H9 (cell line): ENCODE measurements at regions not wholly inside any gene's neighbourhood (a gene's known extent, or its start where the extent isn't known, plus 50 kb on each side); places are given as distances from the start of the nearest gene placed in this dataset.

Experiments
- DNase-seq: peaks from one replicate; pipeline ENCODE4 v3.0.0-alpha.2; 2017
- H2AFZ ChIP-seq: one replicate; pipeline ENCODE4 v1.6.1; 2013; ENCODE audit warnings: mild to moderate bottlenecking, low read length, control low read depth, moderate library complexity
- H2AK5ac ChIP-seq: 2 replicates; pipeline ENCODE4 v1.6.1; 2013; ENCODE audit warnings: low read length, control low read depth, mixed read lengths; ENCODE audit not compliant: insufficient read length
- H2BK120ac ChIP-seq: one replicate; pipeline ENCODE4 v1.6.1; 2013; ENCODE audit warnings: low read depth, mild to moderate bottlenecking, low read length, control low read depth, inconsistent platforms; ENCODE audit not compliant: poor library complexity, severe bottlenecking
- H2BK12ac ChIP-seq: 2 replicates; pipeline ENCODE4 v1.6.1; 2013; ENCODE audit warnings: low read length, control low read depth, mixed read lengths, low read depth; ENCODE audit not compliant: insufficient read length
- H2BK15ac ChIP-seq: 2 replicates; pipeline ENCODE4 v1.6.1; 2013; ENCODE audit warnings: low read depth, low read length, control low read depth
- H2BK20ac ChIP-seq: one replicate; pipeline ENCODE4 v1.6.1; 2013; ENCODE audit warnings: low read depth, mild to moderate bottlenecking, low read length, control low read depth, inconsistent platforms; ENCODE audit not compliant: poor library complexity, severe bottlenecking
- H2BK5ac ChIP-seq: 2 replicates; pipeline ENCODE4 v1.6.1; 2013; ENCODE audit warnings: low read length, control low read depth, mixed read lengths; ENCODE audit not compliant: insufficient read length
- H3K14ac ChIP-seq: 2 replicates; pipeline ENCODE4 v1.6.1; 2013; ENCODE audit warnings: low read length, control low read depth; ENCODE audit not compliant: insufficient read depth
- H3K18ac ChIP-seq: 2 replicates; pipeline ENCODE4 v1.6.1; 2013; ENCODE audit warnings: low read depth, mild to moderate bottlenecking, mixed read lengths, low read length, control low read depth; ENCODE audit not compliant: insufficient read length
- H3K23ac ChIP-seq: 2 replicates; pipeline ENCODE4 v1.6.1; 2013; ENCODE audit warnings: low read length, control low read depth, mixed read lengths, low read depth; ENCODE audit not compliant: insufficient read length
- H3K23me2 ChIP-seq: 2 replicates; pipeline ENCODE4 v1.6.1; 2013; ENCODE audit warnings: low read depth, mild to moderate bottlenecking, mixed read lengths, low read length, control low read depth; ENCODE audit not compliant: insufficient read length, poor library complexity, severe bottlenecking
- H3K27ac ChIP-seq: 2 replicates; pipeline ENCODE4 v1.5.1; 2013; ENCODE audit warnings: low read length, control low read depth, mixed read lengths, low read depth; ENCODE audit not compliant: insufficient read length
- H3K27me3 ChIP-seq: 2 replicates; pipeline ENCODE4 v1.6.1; 2013; ENCODE audit warnings: low read length, control low read depth, inconsistent platforms; ENCODE audit not compliant: insufficient read depth
- H3K4ac ChIP-seq: 2 replicates; pipeline ENCODE4 v1.6.1; 2013; ENCODE audit warnings: low read depth, mild to moderate bottlenecking, control low read depth, inconsistent platforms, low read length, moderate library complexity
- H3K4me1 ChIP-seq: 2 replicates; pipeline ENCODE4 v1.6.1; 2013; ENCODE audit warnings: low read length, control low read depth, inconsistent platforms; ENCODE audit not compliant: insufficient read depth
- H3K4me2 ChIP-seq: 2 replicates; pipeline ENCODE4 v1.6.1; 2013; ENCODE audit warnings: low read length, control low read depth, mixed read lengths; ENCODE audit not compliant: insufficient read length, insufficient read depth
- H3K56ac ChIP-seq: 2 replicates; pipeline ENCODE4 v1.6.1; 2013; ENCODE audit warnings: low read depth, mild to moderate bottlenecking, mixed read lengths, low read length, control low read depth; ENCODE audit not compliant: insufficient read length
- H3K79me1 ChIP-seq: 2 replicates; pipeline ENCODE4 v1.6.1; 2013; ENCODE audit warnings: low read depth, mild to moderate bottlenecking, moderate library complexity, low read length, control low read depth, inconsistent platforms; ENCODE audit not compliant: insufficient read depth, poor library complexity, severe bottlenecking
- H3K79me2 ChIP-seq: 2 replicates; pipeline ENCODE4 v1.6.1; 2013; ENCODE audit warnings: low read length, control low read depth, inconsistent platforms; ENCODE audit not compliant: insufficient read depth
- H3K9ac ChIP-seq: 2 replicates; pipeline ENCODE4 v1.6.1; 2013; ENCODE audit warnings: low read length, control low read depth, mixed read lengths; ENCODE audit not compliant: insufficient read length; ENCODE audit errors: extremely low read depth
- H3K9me3 ChIP-seq: one replicate; pipeline ENCODE4 v1.6.1; 2013; ENCODE audit warnings: low read depth, low read length, inconsistent platforms; ENCODE audit not compliant: control insufficient read depth
- H3T11ph ChIP-seq: one replicate; pipeline ENCODE4 v1.6.1; 2013; ENCODE audit warnings: mild to moderate bottlenecking, low read length, control low read depth, inconsistent platforms
- H4K20me1 ChIP-seq: one replicate; pipeline ENCODE4 v1.6.1; 2013; ENCODE audit not compliant: control insufficient read depth, insufficient read length, insufficient read depth
- H4K5ac ChIP-seq: 2 replicates; pipeline ENCODE4 v1.6.1; 2013; ENCODE audit warnings: low read depth, mild to moderate bottlenecking, mixed read lengths, low read length, control low read depth; ENCODE audit not compliant: insufficient read length
- H4K8ac ChIP-seq: replicated peaks from 2 replicates; pipeline ENCODE4 v1.6.1; 2013; ENCODE audit warnings: low read length, control low read depth, mixed read lengths, low read depth; ENCODE audit not compliant: insufficient read length
- H4K91ac ChIP-seq: 2 replicates; pipeline ENCODE4 v1.6.1; 2013; ENCODE audit warnings: low read depth, mild to moderate bottlenecking, moderate library complexity, mixed read lengths, low read length, control low read depth; ENCODE audit not compliant: insufficient read length
- H3K27ac Mint-ChIP-seq, 3 experiments: 2 replicates in 2 of 3; 3 replicates in 1 of 3; pipeline ENCODE4 v1.8.0; 2020 to 2021; ENCODE audit warnings: mixed read lengths in 3 of 3, mild to moderate bottlenecking in 1 of 3, moderate library complexity in 1 of 3
- H3K27me3 Mint-ChIP-seq: 2 replicates; pipeline ENCODE4 v1.8.0; 2021; ENCODE audit warnings: low read depth, mild to moderate bottlenecking, moderate library complexity, mixed read lengths
- H3K36me3 Mint-ChIP-seq, 3 experiments: 2 replicates in 2 of 3; 3 replicates in 1 of 3; pipeline ENCODE4 v1.8.0; 2020 to 2021; ENCODE audit warnings: low read depth in 3 of 3, mixed read lengths in 3 of 3; ENCODE audit not compliant: insufficient read depth in 1 of 3
- H3K4me1 Mint-ChIP-seq, 2 experiments: 2 replicates each; pipeline ENCODE4 v1.8.0; 2020; ENCODE audit warnings: mixed read lengths in 2 of 2
- H3K4me3 Mint-ChIP-seq, 2 experiments: 2 replicates in 1 of 2; 3 replicates in 1 of 2; pipeline ENCODE4 v1.8.0; 2020 to 2021; ENCODE audit warnings: mild to moderate bottlenecking in 2 of 2, mixed read lengths in 2 of 2, moderate library complexity in 1 of 2
- H3K9me3 Mint-ChIP-seq, 2 experiments: 2 replicates in 1 of 2; 3 replicates in 1 of 2; pipeline ENCODE4 v1.8.0; 2020; ENCODE audit warnings: mild to moderate bottlenecking in 2 of 2, mixed read lengths in 2 of 2, moderate library complexity in 1 of 2
- WGBS: extraction: QIAGEN DNeasy Blood & Tissue Kit; methylation state at CpG from one replicate; pipeline ENCODE4 v1.1.7; 2013; ENCODE audit warnings: missing lambda C conversion rate, low lambda C conversion rate, mixed read lengths; ENCODE audit not compliant: insufficient read length; ENCODE audit errors: extremely low coverage; 5-methylcytosine and 5-hydroxymethylcytosine counted together
- TF ChIP-seq, protein P1 (sequence below): fragments of 200-600 bp; sonication (generic); conservative IDR thresholded peaks from 3 replicates; pipeline ENCODE4 v1.8.0; 2021; ENCODE audit warnings: antibody characterized with exemption, mild to moderate bottlenecking

DNA sequence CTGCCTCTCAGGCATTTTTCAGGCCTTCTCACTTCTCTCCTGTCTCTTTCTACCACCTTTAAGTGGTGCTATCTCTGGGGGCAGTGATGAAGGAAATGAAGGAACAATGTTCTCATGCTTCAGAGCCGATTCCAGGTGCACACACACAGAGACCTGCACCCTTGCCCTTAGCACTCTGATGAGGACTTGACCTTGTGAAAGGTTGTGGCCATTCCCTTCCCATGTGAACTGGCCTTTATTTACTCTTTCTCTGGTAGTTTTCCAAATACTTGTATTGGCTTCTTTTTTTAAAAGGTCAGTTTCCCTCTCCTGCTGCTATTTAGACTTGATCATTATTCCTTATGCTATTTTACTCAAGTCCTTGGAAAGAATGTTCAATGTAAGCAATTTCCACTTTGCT lies 188.6 kb downstream of the MDFIC start:
- H3K9ac ChIP-seq, result no peak overlapping the region
- H2AFZ ChIP-seq, result no peak overlapping the region
- no peak overlapping the region for H4K8ac ChIP-seq
- H3K27me3 ChIP-seq, result no peaks in the 10 kb centered on the region
- no peak overlapping the region for H2BK20ac ChIP-seq
- H2BK12ac ChIP-seq, result no peak overlapping the region
- H3K23ac ChIP-seq, result no peak overlapping the region
- no peaks in the 10 kb centered on the region for H3K9me3 Mint-ChIP-seq
- H2BK15ac ChIP-seq, result no peak overlapping the region
- no peak overlapping the region for H2BK5ac ChIP-seq
- no peaks in the 10 kb centered on the region for H3K36me3 Mint-ChIP-seq
- H4K5ac ChIP-seq, result no peak overlapping the region
- H3K18ac ChIP-seq, result no peak overlapping the region
- no peaks in the 10 kb centered on the region for H3K4me1 Mint-ChIP-seq
- no peaks in the 10 kb centered on the region for H3K23me2 ChIP-seq
- no peak overlapping the region for H3K4me3 Mint-ChIP-seq
- no peaks in the 10 kb centered on the region for H3K4me1 ChIP-seq
- H3K27me3 Mint-ChIP-seq, result no peaks in the 10 kb centered on the region
- H3K14ac ChIP-seq, result no peak overlapping the region
- H2BK120ac ChIP-seq, result no peak overlapping the region
- no peak overlapping the region for H3K27ac ChIP-seq
- H2AK5ac ChIP-seq, result no peak overlapping the region
- H3T11ph ChIP-seq, result no peak overlapping the region
- H4K20me1 ChIP-seq, result no peaks in the 10 kb centered on the region
- H3K79me1 ChIP-seq, result no peaks in the 10 kb centered on the region
- WGBS, result no CpG with 5 or more reads among the region's 1 CpG
- TF ChIP-seq, protein P1, sequence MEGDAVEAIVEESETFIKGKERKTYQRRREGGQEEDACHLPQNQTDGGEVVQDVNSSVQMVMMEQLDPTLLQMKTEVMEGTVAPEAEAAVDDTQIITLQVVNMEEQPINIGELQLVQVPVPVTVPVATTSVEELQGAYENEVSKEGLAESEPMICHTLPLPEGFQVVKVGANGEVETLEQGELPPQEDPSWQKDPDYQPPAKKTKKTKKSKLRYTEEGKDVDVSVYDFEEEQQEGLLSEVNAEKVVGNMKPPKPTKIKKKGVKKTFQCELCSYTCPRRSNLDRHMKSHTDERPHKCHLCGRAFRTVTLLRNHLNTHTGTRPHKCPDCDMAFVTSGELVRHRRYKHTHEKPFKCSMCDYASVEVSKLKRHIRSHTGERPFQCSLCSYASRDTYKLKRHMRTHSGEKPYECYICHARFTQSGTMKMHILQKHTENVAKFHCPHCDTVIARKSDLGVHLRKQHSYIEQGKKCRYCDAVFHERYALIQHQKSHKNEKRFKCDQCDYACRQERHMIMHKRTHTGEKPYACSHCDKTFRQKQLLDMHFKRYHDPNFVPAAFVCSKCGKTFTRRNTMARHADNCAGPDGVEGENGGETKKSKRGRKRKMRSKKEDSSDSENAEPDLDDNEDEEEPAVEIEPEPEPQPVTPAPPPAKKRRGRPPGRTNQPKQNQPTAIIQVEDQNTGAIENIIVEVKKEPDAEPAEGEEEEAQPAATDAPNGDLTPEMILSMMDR, result no peak
- no peak overlapping the region for H4K91ac ChIP-seq
- no peak overlapping the region for H3K56ac ChIP-seq
- H3K4me2 ChIP-seq, result no peak overlapping the region
- H3K27ac Mint-ChIP-seq, result no peak overlapping the region
- H3K9me3 ChIP-seq, result no peaks in the 10 kb centered on the region
- H3K79me2 ChIP-seq, result no peaks in the 10 kb centered on the region
- no peak for DNase-seq
- H3K4ac ChIP-seq, result no peak overlapping the region
